ENCODE measurements at regions not wholly inside any gene's neighbourhood (a gene's known extent, or its start where the extent isn't known, plus 50 kb on each side); places are given as distances from the start of the nearest gene placed in this dataset.

GRCh38 chr5:111968459-111968858 is 211.5 kb upstream of the NREP start:
- TF ChIP-seq, protein P1, sequence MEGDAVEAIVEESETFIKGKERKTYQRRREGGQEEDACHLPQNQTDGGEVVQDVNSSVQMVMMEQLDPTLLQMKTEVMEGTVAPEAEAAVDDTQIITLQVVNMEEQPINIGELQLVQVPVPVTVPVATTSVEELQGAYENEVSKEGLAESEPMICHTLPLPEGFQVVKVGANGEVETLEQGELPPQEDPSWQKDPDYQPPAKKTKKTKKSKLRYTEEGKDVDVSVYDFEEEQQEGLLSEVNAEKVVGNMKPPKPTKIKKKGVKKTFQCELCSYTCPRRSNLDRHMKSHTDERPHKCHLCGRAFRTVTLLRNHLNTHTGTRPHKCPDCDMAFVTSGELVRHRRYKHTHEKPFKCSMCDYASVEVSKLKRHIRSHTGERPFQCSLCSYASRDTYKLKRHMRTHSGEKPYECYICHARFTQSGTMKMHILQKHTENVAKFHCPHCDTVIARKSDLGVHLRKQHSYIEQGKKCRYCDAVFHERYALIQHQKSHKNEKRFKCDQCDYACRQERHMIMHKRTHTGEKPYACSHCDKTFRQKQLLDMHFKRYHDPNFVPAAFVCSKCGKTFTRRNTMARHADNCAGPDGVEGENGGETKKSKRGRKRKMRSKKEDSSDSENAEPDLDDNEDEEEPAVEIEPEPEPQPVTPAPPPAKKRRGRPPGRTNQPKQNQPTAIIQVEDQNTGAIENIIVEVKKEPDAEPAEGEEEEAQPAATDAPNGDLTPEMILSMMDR (IDR thresholded peaks at IDR 0.05): no peak
- TF ChIP-seq POLR2A (IDR thresholded peaks at IDR 0.05) (no peak), POLR2AphosphoS5 (IDR thresholded peaks at IDR 0.05) (no peak)

All from prostate gland (tissue), 2 donors.